ENCODE measurements at regions not wholly inside any gene's neighbourhood (a gene's known extent, or its start where the extent isn't known, plus 50 kb on each side); places are given as distances from the start of the nearest gene placed in this dataset.

GRCh38 chr4:53645108-53645507 lies 53.8 kb upstream of the LNX1 start:
- POLR2A ChIA-PET: no interaction called here
- no peaks in the 10 kb centered on the region for H3K27me3 ChIP-seq (ENCODE audit: insufficient read depth, low read length)
- CTCF ChIA-PET: interaction anchor here (1.1 kb wide), 1 partner anchor 10 kb away, joined by 3 read pairs; no protein-coding TSS in a partner anchor
- no peaks in the 10 kb centered on the region for H3K9me2 ChIP-seq (ENCODE audit: insufficient read depth)
- no peaks in the 10 kb centered on the region for H4K20me1 ChIP-seq (ENCODE audit: insufficient read depth)
- no peak for ATAC-seq
- no peak for TF ChIP-seq CTCF (IDR thresholded peaks at IDR 0.05 in 2 of 3, conservative IDR thresholded peaks at IDR 0.05 in 1 of 3; ENCODE audit: borderline replicate concordance in 1 of 3, insufficient read depth in 1 of 3, low read depth in 2 of 3, low read length in 2 of 3)
- no peak for TF ChIP-seq CBX3 (IDR thresholded peaks at IDR 0.05; ENCODE audit: low read depth)
- no peak overlapping the region for H3K9ac ChIP-seq (ENCODE audit: low read length)
- no peaks in the 10 kb centered on the region for H3K36me3 ChIP-seq (ENCODE audit: control insufficient read depth in 1 of 2, insufficient read depth in 2 of 2, low read length in 2 of 2)
- RAD21 ChIA-PET (ENCODE audit: low non-redundant PET in 1 of 2, low total read pairs in 2 of 2, uncharacterized antibody in 2 of 2, unreplicated experiment in 2 of 2): no interaction called here
- no peak overlapping the region for H2AFZ ChIP-seq (ENCODE audit: low read depth, low read length, poor library complexity, severe bottlenecking)
- BruUV-seq (replicated peaks): no TSS peak
- no peaks in the 10 kb centered on the region for H3K79me2 ChIP-seq (ENCODE audit: insufficient read depth, low read length)
- no peak overlapping the region for H3K27ac ChIP-seq (ENCODE audit: low read depth, low read length)
- peaks cover 2 to 6% of the 10 kb centered on the region in 2 experiments; a peak in 1 of 4 replicates for H3K4me1 ChIP-seq (ENCODE audit: control insufficient read depth in 1 of 2, insufficient read depth in 2 of 2, low read length in 2 of 2)
- H3K9me3 ChIP-seq (ENCODE audit: control insufficient read depth in 1 of 2, insufficient read depth in 1 of 2, low read depth in 1 of 2, low read length in 2 of 2): no peaks in the 10 kb centered on the region
- no peak overlapping the region for H3K4me3 ChIP-seq (replicated peaks in 1 of 2; ENCODE audit: low read depth in 1 of 2, low read length in 2 of 2)
- no peak for DNase-seq (ENCODE audit: low read depth, low spot score)
- no peak overlapping the region for H3K4me2 ChIP-seq (ENCODE audit: low read length)
- intact Hi-C loops (cut with micrococcal nuclease): no loop called here

- peak; percentile 47 for ATAC-seq
- RAD21 ChIA-PET (ENCODE audit: low non-redundant PET in 1 of 2, low total read pairs in 2 of 2, uncharacterized antibody in 2 of 2, unreplicated experiment in 2 of 2): no interaction called here
- no peak overlapping the region for H3K4me3 ChIP-seq (replicated peaks in 1 of 2; ENCODE audit: low read depth in 1 of 2, low read length in 2 of 2)
- no peak for DNase-seq (ENCODE audit: low read depth, low spot score)
- no peak overlapping the region for H3K9ac ChIP-seq (ENCODE audit: low read length)
- H2AFZ ChIP-seq (ENCODE audit: low read depth, low read length, poor library complexity, severe bottlenecking): no peak overlapping the region
- H3K4me2 ChIP-seq (ENCODE audit: low read length): no peak overlapping the region
- CTCF ChIA-PET: interaction anchor here (1.1 kb wide), 1 partner anchor 11 kb away, joined by 3 read pairs; no protein-coding TSS in a partner anchor
- intact Hi-C loops (cut with micrococcal nuclease): no loop called here
- no peaks in the 10 kb centered on the region for H3K9me3 ChIP-seq (ENCODE audit: control insufficient read depth in 1 of 2, insufficient read depth in 1 of 2, low read depth in 1 of 2, low read length in 2 of 2)
- H3K36me3 ChIP-seq (ENCODE audit: control insufficient read depth in 1 of 2, insufficient read depth in 2 of 2, low read length in 2 of 2): no peaks in the 10 kb centered on the region
- H3K79me2 ChIP-seq (ENCODE audit: insufficient read depth, low read length): no peaks in the 10 kb centered on the region
- H3K9me2 ChIP-seq (ENCODE audit: insufficient read depth): no peaks in the 10 kb centered on the region
- BruUV-seq (replicated peaks): no TSS peak
- POLR2A ChIA-PET: no interaction called here
- peaks cover 2 to 6% of the 10 kb centered on the region in 2 experiments; a peak in 1 of 4 replicates for H3K4me1 ChIP-seq (ENCODE audit: control insufficient read depth in 1 of 2, insufficient read depth in 2 of 2, low read length in 2 of 2)
- no peak overlapping the region for H3K27ac ChIP-seq (ENCODE audit: low read depth, low read length)
- no peaks in the 10 kb centered on the region for H3K27me3 ChIP-seq (ENCODE audit: insufficient read depth, low read length)
- H4K20me1 ChIP-seq (ENCODE audit: insufficient read depth): no peaks in the 10 kb centered on the region
- no peak for TF ChIP-seq ELF1 (IDR thresholded peaks at IDR 0.05; ENCODE audit: borderline replicate concordance, low read depth)
- no peak for TF ChIP-seq EGR1 (IDR thresholded peaks at IDR 0.05; ENCODE audit: low read depth)
- no peak for TF ChIP-seq ZFX (IDR thresholded peaks at IDR 0.05)
- TF ChIP-seq SIN3A (IDR thresholded peaks at IDR 0.05; ENCODE audit: low read depth): no peak
- no peak for TF ChIP-seq SRF (IDR thresholded peaks at IDR 0.05; ENCODE audit: low read depth)
- no peak for TF ChIP-seq JUND (IDR thresholded peaks at IDR 0.05)
- TF ChIP-seq EZH2 (IDR thresholded peaks at IDR 0.05): no peak
- TF ChIP-seq ZNF274 (IDR thresholded peaks at IDR 0.05; ENCODE audit: low read depth, low read length): no peak
- TF ChIP-seq POLR2A (IDR thresholded peaks at IDR 0.05; ENCODE audit: borderline replicate concordance, extremely low read depth, insufficient read depth, insufficient read length): no peak
- TF ChIP-seq YY1 (IDR thresholded peaks at IDR 0.05; ENCODE audit: extremely low read depth, insufficient replicate concordance, low read depth, low read length): no peak
Measured at GRCh38 chr4:53644607-53645006, 53.3 kb upstream of the LNX1 start.

All from HCT116 (cell line).